Hepatocyte (in vitro differentiated cells): ENCODE measurements at regions not wholly inside any gene's neighbourhood (a gene's known extent, or its start where the extent isn't known, plus 50 kb on each side); places are given as distances from the start of the nearest gene placed in this dataset.

Experiments used
- CTCF ChIP-seq: fragments of 200-600 bp; sonication (generic); IDR thresholded peaks from 2 replicates; pipeline ENCODE4 v1.5.1; 2016; ENCODE audit warnings: antibody characterized with exemption, mild to moderate bottlenecking; ENCODE audit not compliant: poor library complexity
- EZH2 ChIP-seq: fragments of 200-600 bp; sonication (generic); IDR thresholded peaks from 2 replicates; pipeline ENCODE4 v1.6.1; 2016; ENCODE audit warnings: antibody characterized with exemption, mild to moderate bottlenecking, borderline replicate concordance
- EZH2phosphoT487 ChIP-seq: fragments of 200-600 bp; sonication (generic); IDR thresholded peaks from one replicate; pipeline ENCODE4 v1.6.1; 2018; ENCODE audit warnings: antibody characterized with exemption, mild to moderate bottlenecking, low read depth, moderate library complexity; ENCODE audit not compliant: unreplicated experiment, severe bottlenecking

- no peak for TF ChIP-seq CTCF
- no peak for TF ChIP-seq EZH2phosphoT487
- no peak for TF ChIP-seq EZH2
These were observed 187.0 kb downstream of the SEC14L1 start for GRCh38 chr17:77327566-77328464.
